Activated gamma-delta T cell treated with Interleukin-2 at 50 U/mL for 16 hours (primary cell): ENCODE measurements at regions not wholly inside any gene's neighbourhood (a gene's known extent, or its start where the extent isn't known, plus 50 kb on each side); places are given as distances from the start of the nearest gene placed in this dataset.

Experiments used
- DNase-seq: peaks from one replicate; pipeline ENCODE4 v3.0.0-alpha.2; 2020

GRCh38 chr19:28521614-28522544 is 691.1 kb downstream of the UQCRFS1 start:
- no peak for DNase-seq

- no peak for DNase-seq
Observed at GRCh38 chr19:28520998-28521568, 691.9 kb downstream of the UQCRFS1 start.

GRCh38 chr19:28519952-28520861 is 692.7 kb downstream of the UQCRFS1 start:
- DNase-seq = no peak

GRCh38 chr19:28519218-28519779 is 693.7 kb downstream of the UQCRFS1 start:
- no peak for DNase-seq

- no peak for DNase-seq
Observed at GRCh38 chr19:28516415-28516872, 696.5 kb downstream of the UQCRFS1 start.

GRCh38 chr19:28514166-28514565 is 698.8 kb downstream of the UQCRFS1 start:
- DNase-seq = no peak

GRCh38 chr19:28511655-28512054 is 701.3 kb downstream of the UQCRFS1 start:
- no peak for DNase-seq

GRCh38 chr19:28509079-28509895 is 703.7 kb downstream of the UQCRFS1 start:
- DNase-seq = no peak

GRCh38 chr19:28508666-28509065 is 704.3 kb downstream of the UQCRFS1 start:
- no peak for DNase-seq

- DNase-seq = no peak
Observed at GRCh38 chr19:28505933-28506332, 707.0 kb downstream of the UQCRFS1 start.

- no peak for DNase-seq
Observed at GRCh38 chr19:28505134-28505533, 707.8 kb downstream of the UQCRFS1 start.

GRCh38 chr19:28504727-28505126 is 708.2 kb downstream of the UQCRFS1 start:
- no peak for DNase-seq

- no peak for DNase-seq
Observed at GRCh38 chr19:28504139-28504538, 708.8 kb downstream of the UQCRFS1 start.

- no peak for DNase-seq
Observed at GRCh38 chr19:28502879-28503734, 709.8 kb downstream of the UQCRFS1 start.

GRCh38 chr19:28501976-28502375 is 711.0 kb downstream of the UQCRFS1 start:
- no peak for DNase-seq

GRCh38 chr19:28500982-28501630 is 711.8 kb downstream of the UQCRFS1 start:
- DNase-seq = no peak

GRCh38 chr19:28500296-28500695 is 712.7 kb downstream of the UQCRFS1 start:
- DNase-seq = no peak

- DNase-seq = no peak
Observed at GRCh38 chr19:28498404-28498976, 714.5 kb downstream of the UQCRFS1 start.

GRCh38 chr19:28497887-28498286 is 715.1 kb downstream of the UQCRFS1 start:
- no peak for DNase-seq

GRCh38 chr19:28497137-28497536 is 715.8 kb downstream of the UQCRFS1 start:
- no peak for DNase-seq
